Testis (tissue), 2 donors: ENCODE measurements at regions not wholly inside any gene's neighbourhood (a gene's known extent, or its start where the extent isn't known, plus 50 kb on each side); places are given as distances from the start of the nearest gene placed in this dataset.
"Not testable (repeated sequence)": the region's sequence is repeated elsewhere in the genome, so short reads cannot be mapped to it uniquely, and the experiment has no call there.

Experiments used
- DNase-seq: peaks from one replicate; pipeline ENCODE4 v3.0.0-alpha.2; 2019
- H3K27ac ChIP-seq, 2 donors: fragments of 200-600 bp; sonication (generic); one replicate each; pipeline ENCODE4 v1.5.1; 2019
- H3K27me3 ChIP-seq: fragments of 200-600 bp; sonication (generic); one replicate; pipeline ENCODE4 v1.5.1; 2019
- H3K36me3 ChIP-seq: fragments of 200-600 bp; sonication (generic); one replicate; pipeline ENCODE4 v1.5.1; 2017; ENCODE audit warnings: low read depth; ENCODE audit errors: missing control alignments
- H3K4me1 ChIP-seq: fragments of 200-600 bp; sonication (generic); one replicate; pipeline ENCODE4 v1.5.1; 2019
- H3K4me3 ChIP-seq, 2 donors: fragments of 200-600 bp; sonication (generic); one replicate each; pipeline ENCODE4 v1.5.1; 2017 to 2019
- H3K9me3 ChIP-seq: fragments of 200-600 bp; sonication (generic); one replicate; pipeline ENCODE4 v1.5.1; 2017
- CTCF ChIP-seq, 3 experiments: fragments of 450-650 bp in 2 of 3; fragments of 200-600 bp in 1 of 3; sonication (generic) in 1 of 3; IDR thresholded peaks; one replicate each; pipeline ENCODE4 v1.5.1; 2016 to 2019; ENCODE audit warnings: antibody characterized with exemption in 3 of 3, mild to moderate bottlenecking in 2 of 3, moderate library complexity in 1 of 3
- POLR2A ChIP-seq: fragments of 450-650 bp; IDR thresholded peaks from one replicate; pipeline ENCODE4 v1.6.1; 2017; ENCODE audit warnings: antibody characterized with exemption, mild to moderate bottlenecking, moderate library complexity
- WGBS, 2 donors: methylation state at CpG; one replicate each; pipeline ENCODE4 v1.1.5; 2018; 5-methylcytosine and 5-hydroxymethylcytosine counted together
- intact Hi-C: fragments of 100-400 bp; cut with DNase I; formaldehyde crosslinking; loops from one replicate; pipeline ENCODE4 v1.15.1; 2023; ENCODE audit warnings: low total_unique reads
- small RNA-seq, 2 donors: library from RNA; depleted of rRNA; stranded (forward); fragments of <200 nt; gene quantifications; one replicate each; pipeline ENCODE3, GENCODE V24; 2016

- H3K4me3 ChIP-seq: no peak overlapping the region
- DNase-seq: peak; percentile 85
- H3K4me1 ChIP-seq: no peaks in the 10 kb centered on the region
- H3K27me3 ChIP-seq: no peaks in the 10 kb centered on the region
- no peak for TF ChIP-seq CTCF (IDR thresholded peaks at IDR 0.05)
- TF ChIP-seq POLR2A: no peak
- no peaks in the 10 kb centered on the region for H3K9me3 ChIP-seq
- no peak overlapping the region for H3K27ac ChIP-seq
- intact Hi-C loops: no loop called here
- no peaks in the 10 kb centered on the region for H3K36me3 ChIP-seq
- WGBS, 2 donors: 30 to 42% methylated on average over 8 of the region's 8 CpGs
These were observed 4749.6 kb upstream of the OR11H1 start for GRCh38 chr22:10778296-10778814.

GRCh38 chr22:10779200-10779599 is 4748.8 kb upstream of the OR11H1 start:
- H3K27ac ChIP-seq, H3K4me1 ChIP-seq, intact Hi-C loops, H3K4me3 ChIP-seq, H3K36me3 ChIP-seq, H3K9me3 ChIP-seq, H3K27me3 ChIP-seq, DNase-seq: not testable (repeated sequence)
- 59 to 60% methylated on average over 6 of the region's 6 CpGs for WGBS, 2 donors

GRCh38 chr22:10780281-10780680 is 4747.7 kb upstream of the OR11H1 start:
- TF ChIP-seq POLR2A (no peak), CTCF (IDR thresholded peaks at IDR 0.05) (no peak)
- WGBS, 2 donors: 53 to 59% methylated on average over 8 of the region's 8 CpGs

GRCh38 chr22:10781571-10782403 is 4746.2 kb upstream of the OR11H1 start:
- no peak overlapping the region for H3K4me3 ChIP-seq
- H3K36me3 ChIP-seq: no peaks in the 10 kb centered on the region
- H3K4me1 ChIP-seq: no peaks in the 10 kb centered on the region
- no peaks in the 10 kb centered on the region for H3K9me3 ChIP-seq
- WGBS, 2 donors: 65 to 69% methylated on average over 10 of the region's 10 CpGs
- intact Hi-C loops: no loop called here
- no peaks in the 10 kb centered on the region for H3K27me3 ChIP-seq
- H3K27ac ChIP-seq: no peak overlapping the region
- no peak for DNase-seq
- TF ChIP-seq POLR2A (no peak), CTCF (IDR thresholded peaks at IDR 0.05) (no peak)

More at GRCh38 chr22:10780281-10780680, 4747.7 kb upstream of the OR11H1 start:
- H3K36me3 ChIP-seq: no peaks in the 10 kb centered on the region
- intact Hi-C loops: no loop called here
- no peak for DNase-seq
- no peak overlapping the region for H3K27ac ChIP-seq
- no peaks in the 10 kb centered on the region for H3K4me1 ChIP-seq
- H3K9me3 ChIP-seq: no peaks in the 10 kb centered on the region
- no peak overlapping the region for H3K4me3 ChIP-seq
- no peaks in the 10 kb centered on the region for H3K27me3 ChIP-seq

Small RNAs in the stretch of these regions (small RNA-seq; reads per million reads assigned to genes)
- gene RF00004: 0 reads per million in 2 donors
